Panc1 (cell line): ENCODE measurements at regions not wholly inside any gene's neighbourhood (a gene's known extent, or its start where the extent isn't known, plus 50 kb on each side); places are given as distances from the start of the nearest gene placed in this dataset.

Experiments
- ATAC-seq: fragments of 200-7000 bp; cut with Tn5 transposase; 2 replicates; pipeline ENCODE4 v1.9.1; 2020; ENCODE audit warnings: mild to moderate bottlenecking, moderate library complexity
- BruUV-seq: library from RNA; stranded (reverse); fragments of 400-500 nt; replicated peaks from 2 replicates; lab custom pipeline; 2021; lab: Mats Ljungman, UMichigan
- CTCF ChIA-PET: fragments of 300-600 bp; sonication (Branson Sonifier 250); formaldehyde crosslinking; loops from one replicate; lab custom pipeline; 2022; ENCODE audit warnings: antibody characterized with exemption; lab: Charles Lee
- POLR2A ChIA-PET: fragments of 300-600 bp; sonication (Branson Sonifier 250); formaldehyde crosslinking; loops from one replicate; lab custom pipeline; 2022; ENCODE audit warnings: antibody characterized with exemption; lab: Charles Lee
- DNase-seq: peaks from one replicate; pipeline ENCODE4 v3.0.0-alpha.2; 2010; ENCODE audit warnings: low read depth, low spot score
- H3K27ac ChIP-seq: 2 replicates; pipeline ENCODE4 v1.5.1; 2011; ENCODE audit warnings: mild to moderate bottlenecking, low read length, inconsistent platforms
- H3K27me3 ChIP-seq: fragments of 200-500 bp; sonication (Bioruptor generic); 2 replicates; pipeline ENCODE4 v1.6.0; 2014; ENCODE audit warnings: low read length, inconsistent platforms; ENCODE audit not compliant: control insufficient read depth, insufficient read depth
- H3K36me3 ChIP-seq: fragments of 200-500 bp; sonication (Bioruptor generic); 2 replicates; pipeline ENCODE4 v1.5.1; 2014; ENCODE audit warnings: inconsistent platforms, mild to moderate bottlenecking, low read length, moderate library complexity; ENCODE audit not compliant: control insufficient read depth, insufficient read depth
- H3K4me1 ChIP-seq: 2 replicates; pipeline ENCODE4 v1.5.1; 2011; ENCODE audit warnings: inconsistent platforms, mild to moderate bottlenecking, low read length, moderate library complexity; ENCODE audit not compliant: control insufficient read depth, insufficient read depth
- H3K4me3 ChIP-seq, 2 experiments: 2 replicates each; pipeline ENCODE4 v1.5.1; 2011 to 2012; ENCODE audit warnings: low read depth in 2 of 2, low read length in 2 of 2, mild to moderate bottlenecking in 2 of 2, inconsistent platforms in 1 of 2, moderate library complexity in 1 of 2
- H3K9me3 ChIP-seq: fragments of 200-500 bp; sonication (Bioruptor generic); 2 replicates; pipeline ENCODE4 v1.5.1; 2014; ENCODE audit warnings: low read depth, mild to moderate bottlenecking, inconsistent platforms, low read length, moderate library complexity; ENCODE audit not compliant: control insufficient read depth, insufficient read depth
- CTCF ChIP-seq: fragments of 450-650 bp; IDR thresholded peaks from 2 replicates; pipeline ENCODE4 v1.5.1; 2017; ENCODE audit warnings: mild to moderate bottlenecking
- POLR2AphosphoS5 ChIP-seq: IDR thresholded peaks from 2 replicates; pipeline ENCODE4 v1.6.1; 2012; ENCODE audit warnings: mild to moderate bottlenecking, low read depth, low read length, moderate library complexity
- REST ChIP-seq, 2 experiments: IDR thresholded peaks; 2 replicates each; pipeline ENCODE4 v1.6.1; 2011 to 2012; ENCODE audit warnings: low read depth in 2 of 2, control low read depth in 1 of 2, low read length in 1 of 2, mild to moderate bottlenecking in 1 of 2, moderate library complexity in 1 of 2; ENCODE audit not compliant: insufficient read depth in 1 of 2
- SIN3A ChIP-seq: IDR thresholded peaks from 2 replicates; pipeline ENCODE4 v1.6.1; 2012; ENCODE audit warnings: low read depth, mild to moderate bottlenecking, low read length, moderate library complexity, borderline replicate concordance; ENCODE audit not compliant: insufficient read depth
- TCF7L2 ChIP-seq: IDR thresholded peaks from 2 replicates; pipeline ENCODE4 v1.6.1; 2011; ENCODE audit warnings: mild to moderate bottlenecking, low read depth, low read length, inconsistent platforms
- in situ Hi-C: cut with HindIII; loops from 2 replicates; pipeline ENCODE4 v1.10.0; 2016; ENCODE audit warnings: low sequenced_read_pairs, low pct_unique_long_range_greater_than_20kb
- intact Hi-C: fragments of 100-400 bp; cut with micrococcal nuclease; formaldehyde crosslinking; loops from one replicate; pipeline ENCODE4 v1.10.0; 2022; ENCODE audit not compliant: unreplicated experiment

- H3K4me1 ChIP-seq: no peaks in the 10 kb centered on the region
- H3K4me3 ChIP-seq: no peak overlapping the region
- DNase-seq (no peak), ATAC-seq (no peak)
- no peaks in the 10 kb centered on the region for H3K27me3 ChIP-seq
- H3K36me3 ChIP-seq: no peaks in the 10 kb centered on the region
- H3K9me3 ChIP-seq: no peaks in the 10 kb centered on the region
- no peak for TF ChIP-seq TCF7L2
- no peak for TF ChIP-seq CTCF
- no peak for TF ChIP-seq SIN3A
- no peak for TF ChIP-seq REST (IDR thresholded peaks at IDR 0.05; ENCODE audit: insufficient read depth in 1 of 2, low read depth in 2 of 2, low read length in 1 of 2)
- TF ChIP-seq POLR2AphosphoS5: no peak
- no peak overlapping the region for H3K27ac ChIP-seq
- ChIA-PET CTCF (no interaction called here), POLR2A (no interaction called here)
- BruUV-seq: no TSS peak
- intact Hi-C loops: no loop called here
- in situ Hi-C loops: no loop called here
Observed at GRCh38 chr16:6527646-6528045, 805.0 kb upstream of the RBFOX1 start.

GRCh38 chr16:6524501-6524900 lies 808.1 kb upstream of the RBFOX1 start:
- H3K27me3 ChIP-seq: no peaks in the 10 kb centered on the region
- intact Hi-C loops (no loop called here), in situ Hi-C loops (no loop called here)
- H3K27ac ChIP-seq: no peak overlapping the region
- ChIA-PET POLR2A (no interaction called here), CTCF (no interaction called here)
- H3K36me3 ChIP-seq: no peaks in the 10 kb centered on the region
- no peaks in the 10 kb centered on the region for H3K4me1 ChIP-seq
- DNase-seq (no peak), ATAC-seq (no peak)
- TF ChIP-seq SIN3A (no peak), TCF7L2 (no peak), POLR2AphosphoS5 (no peak), CTCF (no peak), REST (IDR thresholded peaks at IDR 0.05; ENCODE audit: insufficient read depth in 1 of 2, low read depth in 2 of 2, low read length in 1 of 2) (no peak)
- no peak overlapping the region for H3K4me3 ChIP-seq
- no TSS peak for BruUV-seq
- no peaks in the 10 kb centered on the region for H3K9me3 ChIP-seq
